ENCODE measurements at regions not wholly inside any gene's neighbourhood (a gene's known extent, or its start where the extent isn't known, plus 50 kb on each side); places are given as distances from the start of the nearest gene placed in this dataset.

GRCh38 chr14:82636426-82636825 lies 1102.8 kb upstream of the SEL1L start:
- no peak overlapping the region for H3K4me3 ChIP-seq
- DNase-seq (ENCODE audit: low spot score in 2 of 2) = no peak
- TF ChIP-seq EP300 (IDR thresholded peaks at IDR 0.05) (no peak), POLR2A (IDR thresholded peaks at IDR 0.05) (no peak), POLR2AphosphoS5 (IDR thresholded peaks at IDR 0.05) (no peak), CTCF (IDR thresholded peaks at IDR 0.05) (no peak)
- H3K4me1 ChIP-seq = no peaks in the 10 kb centered on the region
- no peaks in the 10 kb centered on the region for H3K27me3 ChIP-seq
- no peaks in the 10 kb centered on the region for H3K36me3 ChIP-seq
- H3K9me3 ChIP-seq = no peaks in the 10 kb centered on the region
- no peak overlapping the region for H3K27ac ChIP-seq

- 81% methylated on average over 1 of the region's 1 CpG for WGBS
- no peaks in the 10 kb centered on the region for H3K4me1 ChIP-seq
- no peak for DNase-seq (ENCODE audit: low spot score in 2 of 2)
- H3K9me3 ChIP-seq = no peaks in the 10 kb centered on the region
- TF ChIP-seq EP300 (IDR thresholded peaks at IDR 0.05) = no peak
- no peak for TF ChIP-seq POLR2AphosphoS5 (IDR thresholded peaks at IDR 0.05)
- no peak for TF ChIP-seq POLR2A (IDR thresholded peaks at IDR 0.05)
- H3K27me3 ChIP-seq = no peaks in the 10 kb centered on the region
- H3K4me3 ChIP-seq = no peak overlapping the region
- no peaks in the 10 kb centered on the region for H3K36me3 ChIP-seq
- H3K27ac ChIP-seq = no peak overlapping the region
These were observed 1107.4 kb upstream of the SEL1L start for GRCh38 chr14:82641050-82641540.

GRCh38 chr14:82642425-82642824 lies 1108.8 kb upstream of the SEL1L start:
- WGBS = 80% methylated on average over 15 of the region's 15 CpGs
- Histone ChIP-seq H3K27me3 (no peaks in the 10 kb centered on the region), H3K9me3 (no peaks in the 10 kb centered on the region), H3K27ac (no peak overlapping the region), H3K36me3 (no peaks in the 10 kb centered on the region), H3K4me1 (no peaks in the 10 kb centered on the region), H3K4me3 (no peak overlapping the region)
- no peak for TF ChIP-seq POLR2A (IDR thresholded peaks at IDR 0.05)
- TF ChIP-seq EP300 (IDR thresholded peaks at IDR 0.05) = no peak
- TF ChIP-seq POLR2AphosphoS5 (IDR thresholded peaks at IDR 0.05) = no peak
- no peak for DNase-seq (ENCODE audit: low spot score in 2 of 2)

DNA sequence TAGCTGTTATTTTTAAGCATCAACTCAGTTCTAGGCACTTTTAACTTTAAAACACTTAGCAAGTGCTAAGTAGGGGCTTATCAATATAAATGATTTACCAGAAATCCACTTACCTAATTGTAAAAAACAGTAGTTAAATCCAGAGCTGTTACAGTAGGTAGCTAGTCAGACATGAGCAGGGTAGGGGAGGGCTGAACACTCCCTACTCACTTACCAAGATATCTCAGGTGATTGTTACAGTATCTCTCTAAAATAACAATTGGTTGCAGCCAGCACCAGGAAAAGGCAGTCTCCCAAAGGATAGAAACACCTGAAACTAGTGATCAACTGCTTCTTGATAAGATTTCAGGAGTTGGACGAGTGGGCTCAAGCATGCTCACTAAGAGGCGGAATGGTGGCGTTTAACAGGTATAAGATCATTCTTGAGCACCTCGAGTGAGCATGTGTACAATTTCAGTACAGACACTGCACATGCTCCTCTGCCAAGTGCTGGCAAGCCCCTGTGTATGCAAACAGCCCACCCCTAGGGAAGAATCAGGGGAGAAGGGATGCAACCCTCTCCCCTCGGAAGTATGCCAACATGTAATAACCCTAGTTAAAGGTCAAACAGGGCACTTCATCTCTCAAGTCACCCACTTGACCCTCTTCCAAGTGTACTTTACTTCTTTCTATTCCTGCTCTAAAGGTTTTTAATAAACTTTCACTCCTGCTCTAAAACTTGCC lies 1113.6 kb upstream of the SEL1L start:
- Histone ChIP-seq H3K4me3 (no peak overlapping the region), H3K36me3 (no peaks in the 10 kb centered on the region), H3K4me1 (no peaks in the 10 kb centered on the region), H3K27ac (no peak overlapping the region), H3K27me3 (no peaks in the 10 kb centered on the region), H3K9me3 (no peaks in the 10 kb centered on the region)
- WGBS = 84% methylated on average over 5 of the region's 5 CpGs
- TF ChIP-seq EP300 (IDR thresholded peaks at IDR 0.05) (no peak), POLR2A (IDR thresholded peaks at IDR 0.05) (no peak), CTCF (IDR thresholded peaks at IDR 0.05) (no peak)
- no peak for DNase-seq (ENCODE audit: low spot score in 2 of 2)

DNA sequence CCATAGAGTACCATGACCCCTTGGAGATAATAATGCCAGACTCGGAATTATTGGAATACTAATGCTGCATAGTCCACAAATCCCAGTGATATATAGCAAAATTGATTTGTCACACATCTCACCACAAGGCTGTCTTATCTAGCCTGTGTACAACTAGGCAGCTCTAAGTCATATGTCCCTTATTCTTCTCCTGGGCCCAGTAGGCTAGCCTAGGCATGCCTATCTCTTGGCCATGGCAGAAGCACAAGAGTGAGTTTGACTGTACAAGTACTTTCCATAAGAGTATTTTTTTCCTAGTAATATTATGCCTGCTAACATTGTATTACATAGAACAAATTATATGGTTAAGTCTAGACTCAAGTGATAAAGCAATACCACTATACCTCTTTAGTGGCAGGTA lies 1122.1 kb upstream of the SEL1L start:
- H3K4me1 ChIP-seq = no peaks in the 10 kb centered on the region
- H3K9me3 ChIP-seq = no peaks in the 10 kb centered on the region
- WGBS = 80% methylated on average over 1 of the region's 1 CpG
- no peaks in the 10 kb centered on the region for H3K27me3 ChIP-seq
- no peak for TF ChIP-seq CTCF (IDR thresholded peaks at IDR 0.05)
- no peak for TF ChIP-seq EP300 (IDR thresholded peaks at IDR 0.05)
- TF ChIP-seq POLR2AphosphoS5 (IDR thresholded peaks at IDR 0.05) = no peak
- no peak for TF ChIP-seq POLR2A (IDR thresholded peaks at IDR 0.05)
- H3K27ac ChIP-seq = no peak overlapping the region
- H3K36me3 ChIP-seq = no peaks in the 10 kb centered on the region
- H3K4me3 ChIP-seq = no peak overlapping the region
- no peak for DNase-seq (ENCODE audit: low spot score in 2 of 2)

DNA sequence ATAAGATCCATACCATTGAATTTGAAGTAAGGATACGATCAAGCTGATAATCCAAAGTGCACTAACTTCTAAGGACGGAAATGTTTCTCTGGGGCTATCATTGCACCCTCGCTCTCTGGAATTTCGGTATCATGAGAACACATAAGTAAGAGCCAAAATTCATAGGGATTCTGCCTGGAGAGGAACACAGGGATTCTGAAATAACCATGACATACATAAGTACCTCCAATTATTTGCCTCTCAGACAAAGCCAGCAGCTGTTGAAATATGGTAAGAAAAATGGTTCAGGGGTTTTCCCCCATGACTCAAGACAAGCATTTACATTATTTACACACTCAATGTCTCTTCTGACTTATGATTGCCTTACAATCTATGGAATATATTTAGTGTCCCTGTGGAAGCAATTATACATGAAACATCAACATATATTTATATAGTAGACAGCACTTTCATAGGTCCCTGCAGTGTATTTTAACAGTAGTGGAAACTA lies 1123.6 kb upstream of the SEL1L start:
- no peak overlapping the region for H3K4me3 ChIP-seq
- H3K27me3 ChIP-seq = no peaks in the 10 kb centered on the region
- no peaks in the 10 kb centered on the region for H3K4me1 ChIP-seq
- H3K9me3 ChIP-seq = no peaks in the 10 kb centered on the region
- no peak for DNase-seq (ENCODE audit: low spot score in 2 of 2)
- H3K36me3 ChIP-seq = no peaks in the 10 kb centered on the region
- H3K27ac ChIP-seq = no peak overlapping the region
- no peak for TF ChIP-seq POLR2A (IDR thresholded peaks at IDR 0.05)
- no peak for TF ChIP-seq CTCF (IDR thresholded peaks at IDR 0.05)
- no peak for TF ChIP-seq EP300 (IDR thresholded peaks at IDR 0.05)
- 77% methylated on average over 4 of the region's 4 CpGs for WGBS
